Testis (tissue), 2 donors: ENCODE measurements at regions not wholly inside any gene's neighbourhood (a gene's known extent, or its start where the extent isn't known, plus 50 kb on each side); places are given as distances from the start of the nearest gene placed in this dataset.

ENCODE experiments used
- CTCF ChIP-seq, 3 experiments: fragments of 450-650 bp in 2 of 3; fragments of 200-600 bp in 1 of 3; sonication (generic) in 1 of 3; IDR thresholded peaks; one replicate each; pipeline ENCODE4 v1.5.1; 2016 to 2019; ENCODE audit warnings: antibody characterized with exemption in 3 of 3, mild to moderate bottlenecking in 2 of 3, moderate library complexity in 1 of 3
- POLR2A ChIP-seq: fragments of 450-650 bp; IDR thresholded peaks from one replicate; pipeline ENCODE4 v1.6.1; 2017; ENCODE audit warnings: antibody characterized with exemption, mild to moderate bottlenecking, moderate library complexity

- TF ChIP-seq CTCF (IDR thresholded peaks at IDR 0.05): no peak
- no peak for TF ChIP-seq POLR2A
These were observed 125.0 kb upstream of the KCNK2 start for GRCh38 chr1:214957330-214958137.
